ENCODE measurements at regions not wholly inside any gene's neighbourhood (a gene's known extent, or its start where the extent isn't known, plus 50 kb on each side); places are given as distances from the start of the nearest gene placed in this dataset.

DNA sequence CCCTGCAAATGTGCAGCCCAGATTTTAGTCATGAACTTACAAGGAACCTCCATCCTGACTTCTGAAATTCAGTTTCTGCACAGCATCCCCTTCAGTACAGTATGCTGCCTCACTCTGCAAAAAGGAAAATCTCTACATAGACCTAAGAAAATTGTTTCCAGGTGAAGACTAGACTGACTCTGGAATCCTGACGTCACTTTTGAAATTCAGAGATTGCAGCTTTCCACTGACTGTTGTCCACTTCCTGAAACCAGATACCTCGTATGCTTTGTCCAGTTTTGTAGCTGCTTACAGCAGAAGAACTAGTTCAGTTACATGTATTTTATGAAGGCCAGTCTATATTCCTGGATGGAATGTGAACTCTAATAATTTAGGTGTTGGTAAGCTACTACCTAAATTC lies 629.3 kb upstream of the ST8SIA4 start:
- TF ChIP-seq EZH2 (IDR thresholded peaks at IDR 0.05; ENCODE audit: low read length, unreplicated experiment), result no peak
- TF ChIP-seq, protein P1, sequence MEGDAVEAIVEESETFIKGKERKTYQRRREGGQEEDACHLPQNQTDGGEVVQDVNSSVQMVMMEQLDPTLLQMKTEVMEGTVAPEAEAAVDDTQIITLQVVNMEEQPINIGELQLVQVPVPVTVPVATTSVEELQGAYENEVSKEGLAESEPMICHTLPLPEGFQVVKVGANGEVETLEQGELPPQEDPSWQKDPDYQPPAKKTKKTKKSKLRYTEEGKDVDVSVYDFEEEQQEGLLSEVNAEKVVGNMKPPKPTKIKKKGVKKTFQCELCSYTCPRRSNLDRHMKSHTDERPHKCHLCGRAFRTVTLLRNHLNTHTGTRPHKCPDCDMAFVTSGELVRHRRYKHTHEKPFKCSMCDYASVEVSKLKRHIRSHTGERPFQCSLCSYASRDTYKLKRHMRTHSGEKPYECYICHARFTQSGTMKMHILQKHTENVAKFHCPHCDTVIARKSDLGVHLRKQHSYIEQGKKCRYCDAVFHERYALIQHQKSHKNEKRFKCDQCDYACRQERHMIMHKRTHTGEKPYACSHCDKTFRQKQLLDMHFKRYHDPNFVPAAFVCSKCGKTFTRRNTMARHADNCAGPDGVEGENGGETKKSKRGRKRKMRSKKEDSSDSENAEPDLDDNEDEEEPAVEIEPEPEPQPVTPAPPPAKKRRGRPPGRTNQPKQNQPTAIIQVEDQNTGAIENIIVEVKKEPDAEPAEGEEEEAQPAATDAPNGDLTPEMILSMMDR (conservative IDR thresholded peaks at IDR 0.05; ENCODE audit: low read depth, low read length), result no peak

Data from PC-3 (cell line).